Ascending aorta (tissue), 2 donors: ENCODE measurements at regions not wholly inside any gene's neighbourhood (a gene's known extent, or its start where the extent isn't known, plus 50 kb on each side); places are given as distances from the start of the nearest gene placed in this dataset.

ENCODE experiments used
- DNase-seq, 2 donors: peaks; one replicate each; pipeline ENCODE4 v3.0.0-alpha.2; 2019; ENCODE audit warnings: low spot score in 2 of 2
- H3K27ac ChIP-seq, 2 donors: fragments of 200-600 bp; sonication (generic); one replicate each; pipeline ENCODE4 v1.5.1; 2016 to 2017; ENCODE audit warnings: mild to moderate bottlenecking in 1 of 2
- H3K27me3 ChIP-seq: fragments of 200-600 bp; sonication (generic); one replicate; pipeline ENCODE4 v1.5.1; 2017
- H3K36me3 ChIP-seq, 2 donors: fragments of 200-600 bp; sonication (generic); one replicate each; pipeline ENCODE4 v1.5.1; 2016
- H3K4me1 ChIP-seq, 2 donors: fragments of 200-600 bp; sonication (generic); one replicate each; pipeline ENCODE4 v1.5.1; 2016 to 2017; ENCODE audit warnings: mild to moderate bottlenecking in 1 of 2
- H3K4me3 ChIP-seq, 2 donors: fragments of 200-600 bp; sonication (generic); one replicate each; pipeline ENCODE4 v1.5.1; 2016 to 2017; ENCODE audit warnings: mild to moderate bottlenecking in 1 of 2
- H3K9me3 ChIP-seq, 2 donors: fragments of 200-600 bp; sonication (generic); one replicate each; pipeline ENCODE4 v1.5.1; 2016
- intact Hi-C: fragments of 100-400 bp; cut with DNase I; formaldehyde crosslinking; loops from one replicate; pipeline ENCODE4 v1.15.1; 2023
- TF ChIP-seq, protein P1 (sequence below), 3 experiments: fragments of 200-600 bp in 2 of 3; fragments of 450-650 bp in 1 of 3; sonication (generic) in 2 of 3; IDR thresholded peaks; one replicate each; pipeline ENCODE4 v1.5.1; 2016 to 2019; ENCODE audit warnings: antibody characterized with exemption in 3 of 3, mild to moderate bottlenecking in 1 of 3, moderate library complexity in 1 of 3

DNA sequence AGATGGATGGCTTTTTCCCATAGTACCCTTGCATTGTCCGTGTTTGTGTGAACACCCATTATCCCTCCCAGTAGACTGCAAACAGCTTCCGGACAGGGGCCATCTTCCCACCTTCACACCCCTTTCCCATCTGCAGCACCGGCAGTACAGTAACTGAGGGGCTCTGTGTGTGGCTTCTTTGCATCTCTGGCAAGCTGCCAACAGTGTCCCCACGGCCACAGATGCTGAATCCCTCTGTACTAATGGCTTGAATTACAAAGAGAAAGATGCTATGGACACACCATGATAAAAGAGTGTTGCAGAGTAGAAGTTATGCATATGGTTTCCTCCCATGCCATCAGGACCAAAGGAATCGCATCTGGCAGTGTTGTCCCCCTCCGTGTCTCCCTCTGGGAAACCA is 101.1 kb upstream of the CDYL start:
- peak in 1 of 2 donors; percentile 30 for DNase-seq
- H3K27me3 ChIP-seq, result no peaks in the 10 kb centered on the region
- H3K36me3 ChIP-seq, result no peaks in the 10 kb centered on the region
- no peak overlapping the region for H3K27ac ChIP-seq
- H3K9me3 ChIP-seq, result no peaks in the 10 kb centered on the region
- H3K4me1 ChIP-seq, result peaks cover 0 to 11% of the 10 kb centered on the region in 2 donors
- intact Hi-C loops, result no loop called here
- TF ChIP-seq, protein P1, sequence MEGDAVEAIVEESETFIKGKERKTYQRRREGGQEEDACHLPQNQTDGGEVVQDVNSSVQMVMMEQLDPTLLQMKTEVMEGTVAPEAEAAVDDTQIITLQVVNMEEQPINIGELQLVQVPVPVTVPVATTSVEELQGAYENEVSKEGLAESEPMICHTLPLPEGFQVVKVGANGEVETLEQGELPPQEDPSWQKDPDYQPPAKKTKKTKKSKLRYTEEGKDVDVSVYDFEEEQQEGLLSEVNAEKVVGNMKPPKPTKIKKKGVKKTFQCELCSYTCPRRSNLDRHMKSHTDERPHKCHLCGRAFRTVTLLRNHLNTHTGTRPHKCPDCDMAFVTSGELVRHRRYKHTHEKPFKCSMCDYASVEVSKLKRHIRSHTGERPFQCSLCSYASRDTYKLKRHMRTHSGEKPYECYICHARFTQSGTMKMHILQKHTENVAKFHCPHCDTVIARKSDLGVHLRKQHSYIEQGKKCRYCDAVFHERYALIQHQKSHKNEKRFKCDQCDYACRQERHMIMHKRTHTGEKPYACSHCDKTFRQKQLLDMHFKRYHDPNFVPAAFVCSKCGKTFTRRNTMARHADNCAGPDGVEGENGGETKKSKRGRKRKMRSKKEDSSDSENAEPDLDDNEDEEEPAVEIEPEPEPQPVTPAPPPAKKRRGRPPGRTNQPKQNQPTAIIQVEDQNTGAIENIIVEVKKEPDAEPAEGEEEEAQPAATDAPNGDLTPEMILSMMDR (IDR thresholded peaks at IDR 0.05), result no peak
- H3K4me3 ChIP-seq, result no peak overlapping the region

DNA sequence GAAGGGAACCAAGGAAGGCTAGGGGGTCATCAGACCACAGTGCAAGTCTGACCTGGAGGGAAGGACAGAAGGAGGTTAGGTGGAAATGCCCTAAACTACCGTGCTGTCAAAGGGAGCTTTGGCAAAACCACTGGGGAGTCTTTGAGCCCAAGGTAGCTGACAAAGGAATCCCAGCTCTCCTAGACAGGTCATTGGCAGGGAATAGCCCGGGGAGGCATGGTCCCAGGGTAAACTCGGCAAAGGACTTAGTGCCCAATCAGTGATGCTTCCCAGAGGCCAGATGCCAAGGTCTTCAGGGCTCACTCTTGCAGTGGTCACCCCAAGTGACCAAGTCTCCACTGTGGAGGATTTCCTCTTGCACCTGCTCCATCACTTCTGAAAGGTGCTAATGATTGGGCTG is 102.3 kb upstream of the CDYL start:
- peak in 1 of 2 donors; percentile 28 for DNase-seq
- Histone ChIP-seq H3K4me3 (no peak overlapping the region), H3K9me3 (no peaks in the 10 kb centered on the region), H3K36me3 (no peaks in the 10 kb centered on the region), H3K27ac (no peak overlapping the region), H3K27me3 (no peaks in the 10 kb centered on the region), H3K4me1 (peaks cover 0 to 11% of the 10 kb centered on the region in 2 donors)
- TF ChIP-seq, protein P1 (IDR thresholded peaks at IDR 0.05), result no peak
- intact Hi-C loops, result no loop called here

DNA sequence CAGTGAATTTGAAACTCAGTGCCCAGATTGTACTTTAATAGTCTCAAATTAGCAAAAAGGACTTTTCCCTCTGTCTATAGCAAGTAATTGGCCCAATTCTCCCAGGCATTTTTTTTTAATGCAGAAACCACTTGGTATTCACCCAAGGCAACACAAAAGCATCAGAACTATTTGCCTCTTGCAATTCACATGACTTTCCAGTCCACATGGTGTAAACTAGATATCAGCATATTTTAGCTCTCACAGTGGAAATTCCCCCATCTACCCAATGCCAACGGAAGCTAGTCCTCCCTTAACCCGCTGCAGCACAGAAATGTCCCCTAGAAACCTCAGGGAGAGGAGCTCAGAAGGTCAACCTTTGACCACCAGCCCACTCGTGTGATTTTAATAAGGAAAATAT is 103.4 kb upstream of the CDYL start:
- DNase-seq, result peak in 1 of 2 donors; percentile 22
- H3K4me3 ChIP-seq, result no peak overlapping the region
- H3K27me3 ChIP-seq, result no peaks in the 10 kb centered on the region
- no peaks in the 10 kb centered on the region for H3K9me3 ChIP-seq
- TF ChIP-seq, protein P1 (IDR thresholded peaks at IDR 0.05), result no peak
- H3K4me1 ChIP-seq, result peaks cover 0 to 11% of the 10 kb centered on the region in 2 donors
- intact Hi-C loops, result no loop called here
- no peak overlapping the region for H3K27ac ChIP-seq
- H3K36me3 ChIP-seq, result no peaks in the 10 kb centered on the region

DNA sequence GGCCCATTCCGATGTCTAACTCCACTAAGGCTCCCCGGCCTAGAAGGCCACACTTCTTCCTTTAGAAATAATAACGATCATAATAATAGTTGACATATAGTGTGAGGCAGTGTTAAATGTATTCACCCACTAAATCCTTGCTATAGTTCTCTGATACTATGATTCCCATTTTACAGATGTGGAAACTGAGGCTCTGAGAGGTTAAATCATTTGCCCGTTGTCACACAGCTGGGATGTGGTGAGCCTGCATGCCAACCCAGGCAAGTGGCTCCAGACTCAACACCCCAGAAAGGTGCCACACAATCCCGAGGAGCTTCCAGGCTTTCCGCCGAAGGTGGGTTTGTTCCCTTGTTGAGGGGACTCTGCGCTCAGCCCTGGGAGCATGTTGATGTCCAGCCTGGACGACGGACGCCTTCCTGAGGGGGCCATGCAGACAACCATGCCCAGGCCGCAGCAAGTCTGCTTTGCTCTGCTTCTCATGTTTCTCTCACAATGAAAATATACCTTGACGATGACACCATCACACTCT is 104.6 kb upstream of the CDYL start:
- DNase-seq, result peak in 1 of 2 donors; percentile 24
- no peak overlapping the region for H3K4me3 ChIP-seq
- no peak overlapping the region for H3K27ac ChIP-seq
- TF ChIP-seq, protein P1 (IDR thresholded peaks at IDR 0.05), result no peak
- no peaks in the 10 kb centered on the region for H3K36me3 ChIP-seq
- no peaks in the 10 kb centered on the region for H3K9me3 ChIP-seq
- peaks cover 0 to 11% of the 10 kb centered on the region in 2 donors for H3K4me1 ChIP-seq
- no peaks in the 10 kb centered on the region for H3K27me3 ChIP-seq
- intact Hi-C loops, result no loop called here

DNA sequence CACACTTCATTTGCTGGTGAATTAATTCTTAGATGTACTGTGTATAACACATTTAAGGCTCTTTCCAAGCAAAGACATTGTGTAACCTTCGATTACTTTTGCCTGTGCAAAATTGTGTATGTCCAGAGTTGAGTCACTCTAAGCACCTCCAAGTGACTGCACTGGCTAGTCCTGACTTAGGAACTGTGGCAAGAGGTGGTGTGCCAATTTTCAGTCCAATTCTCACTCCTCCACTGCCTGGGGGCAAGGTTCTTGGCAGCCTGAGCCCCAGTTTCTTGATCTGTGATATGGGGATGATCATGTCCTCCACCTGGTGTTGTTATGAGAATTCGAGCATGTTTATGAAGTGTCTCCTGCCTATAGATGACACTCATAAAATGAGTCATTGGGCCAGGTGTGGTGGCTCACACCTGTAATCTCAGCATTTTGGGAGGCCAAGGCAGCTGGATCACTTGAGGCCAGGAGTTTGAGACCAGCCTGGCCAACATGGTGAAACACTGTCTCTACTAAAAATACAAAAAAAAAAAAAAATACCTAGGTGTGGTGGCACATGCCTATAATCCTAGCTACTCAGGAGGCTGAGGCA is 105.3 kb upstream of the CDYL start:
- no peaks in the 10 kb centered on the region for H3K27me3 ChIP-seq
- no peak overlapping the region for H3K27ac ChIP-seq
- TF ChIP-seq, protein P1 (IDR thresholded peaks at IDR 0.05), result no peak
- H3K4me3 ChIP-seq, result no peak overlapping the region
- no peaks in the 10 kb centered on the region for H3K9me3 ChIP-seq
- H3K4me1 ChIP-seq, result peaks cover 0 to 11% of the 10 kb centered on the region in 2 donors
- intact Hi-C loops, result no loop called here
- peak in 1 of 2 donors; percentile 15 for DNase-seq
- no peaks in the 10 kb centered on the region for H3K36me3 ChIP-seq
